Loucy (cell line): ENCODE measurements at regions not wholly inside any gene's neighbourhood (a gene's known extent, or its start where the extent isn't known, plus 50 kb on each side); places are given as distances from the start of the nearest gene placed in this dataset.

Experiments
- EZH2phosphoT487 ChIP-seq: fragments of 200-600 bp; IDR thresholded peaks from 2 replicates; pipeline ENCODE4 v1.6.1; 2018; ENCODE audit warnings: antibody characterized with exemption, mild to moderate bottlenecking, moderate library complexity, borderline replicate concordance
- TF ChIP-seq, protein P1 (sequence below): fragments of 200-600 bp; sonication (generic); conservative IDR thresholded peaks from 2 replicates; pipeline ENCODE4 v1.5.1; 2014; ENCODE audit warnings: mild to moderate bottlenecking, antibody characterized with exemption, low read length

GRCh38 chr6:63437058-63437457, 117.3 kb upstream of the LGSN start:
- TF ChIP-seq, protein P1, sequence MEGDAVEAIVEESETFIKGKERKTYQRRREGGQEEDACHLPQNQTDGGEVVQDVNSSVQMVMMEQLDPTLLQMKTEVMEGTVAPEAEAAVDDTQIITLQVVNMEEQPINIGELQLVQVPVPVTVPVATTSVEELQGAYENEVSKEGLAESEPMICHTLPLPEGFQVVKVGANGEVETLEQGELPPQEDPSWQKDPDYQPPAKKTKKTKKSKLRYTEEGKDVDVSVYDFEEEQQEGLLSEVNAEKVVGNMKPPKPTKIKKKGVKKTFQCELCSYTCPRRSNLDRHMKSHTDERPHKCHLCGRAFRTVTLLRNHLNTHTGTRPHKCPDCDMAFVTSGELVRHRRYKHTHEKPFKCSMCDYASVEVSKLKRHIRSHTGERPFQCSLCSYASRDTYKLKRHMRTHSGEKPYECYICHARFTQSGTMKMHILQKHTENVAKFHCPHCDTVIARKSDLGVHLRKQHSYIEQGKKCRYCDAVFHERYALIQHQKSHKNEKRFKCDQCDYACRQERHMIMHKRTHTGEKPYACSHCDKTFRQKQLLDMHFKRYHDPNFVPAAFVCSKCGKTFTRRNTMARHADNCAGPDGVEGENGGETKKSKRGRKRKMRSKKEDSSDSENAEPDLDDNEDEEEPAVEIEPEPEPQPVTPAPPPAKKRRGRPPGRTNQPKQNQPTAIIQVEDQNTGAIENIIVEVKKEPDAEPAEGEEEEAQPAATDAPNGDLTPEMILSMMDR = no peak
- no peak for TF ChIP-seq EZH2phosphoT487
